ENCODE measurements at regions not wholly inside any gene's neighbourhood (a gene's known extent, or its start where the extent isn't known, plus 50 kb on each side); places are given as distances from the start of the nearest gene placed in this dataset.
"Not testable (repeated sequence)": the region's sequence is repeated elsewhere in the genome, so short reads cannot be mapped to it uniquely, and the experiment has no call there.

DNA sequence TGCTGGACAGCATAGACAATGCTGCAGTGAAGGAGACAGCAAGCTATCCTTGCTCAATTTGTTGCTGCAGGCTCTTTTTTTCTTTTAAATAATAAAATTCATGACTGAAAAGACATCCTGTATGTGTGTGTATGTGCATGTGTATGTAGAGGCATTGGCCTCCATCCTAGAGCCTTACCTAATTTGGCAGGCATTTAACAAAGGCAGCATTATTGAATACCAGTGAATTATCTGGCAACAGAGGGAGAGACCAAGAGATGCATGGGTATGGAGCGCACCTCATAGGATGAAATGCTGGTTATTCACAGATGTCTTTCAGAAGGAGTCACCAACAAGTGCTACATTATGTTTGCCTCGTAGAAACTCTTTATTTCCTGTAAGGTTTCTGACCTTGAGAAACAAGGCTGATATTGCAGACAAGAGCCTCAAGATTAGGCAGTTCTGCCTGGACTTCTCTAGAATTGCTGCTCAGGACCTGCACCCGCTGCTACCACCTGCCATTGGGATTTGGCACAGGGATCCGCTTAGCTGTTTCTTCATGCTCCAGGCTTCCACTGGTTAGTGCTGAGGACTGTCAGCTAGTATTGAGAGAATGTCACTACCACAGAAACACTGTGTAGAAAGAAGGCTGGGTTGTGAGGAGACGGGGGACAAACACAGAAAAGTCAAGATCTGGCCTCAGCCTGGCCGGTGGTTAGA, 247.7 kb upstream of the RFX3 start:
- no peak for DNase-seq

DNA sequence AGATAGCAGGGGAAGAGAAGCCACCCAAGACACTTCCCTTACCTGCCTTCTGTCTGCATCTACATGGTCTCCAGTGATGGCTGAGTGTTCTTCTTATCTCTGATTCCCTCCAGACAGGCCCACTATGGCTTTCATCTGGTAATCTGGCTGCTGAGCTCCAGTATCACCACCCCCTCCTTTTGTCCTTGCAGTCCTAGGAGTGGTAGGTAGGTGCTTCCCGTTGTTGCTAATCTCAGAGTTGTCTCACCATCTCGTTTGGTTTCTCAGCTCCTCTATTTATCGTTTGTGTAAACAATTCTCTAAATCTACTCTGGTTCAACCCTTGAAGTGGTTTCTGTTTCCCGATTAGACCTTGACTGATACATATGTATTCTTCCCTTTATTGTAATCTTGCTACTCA, 243.8 kb upstream of the RFX3 start:
- no peak for DNase-seq

DNA sequence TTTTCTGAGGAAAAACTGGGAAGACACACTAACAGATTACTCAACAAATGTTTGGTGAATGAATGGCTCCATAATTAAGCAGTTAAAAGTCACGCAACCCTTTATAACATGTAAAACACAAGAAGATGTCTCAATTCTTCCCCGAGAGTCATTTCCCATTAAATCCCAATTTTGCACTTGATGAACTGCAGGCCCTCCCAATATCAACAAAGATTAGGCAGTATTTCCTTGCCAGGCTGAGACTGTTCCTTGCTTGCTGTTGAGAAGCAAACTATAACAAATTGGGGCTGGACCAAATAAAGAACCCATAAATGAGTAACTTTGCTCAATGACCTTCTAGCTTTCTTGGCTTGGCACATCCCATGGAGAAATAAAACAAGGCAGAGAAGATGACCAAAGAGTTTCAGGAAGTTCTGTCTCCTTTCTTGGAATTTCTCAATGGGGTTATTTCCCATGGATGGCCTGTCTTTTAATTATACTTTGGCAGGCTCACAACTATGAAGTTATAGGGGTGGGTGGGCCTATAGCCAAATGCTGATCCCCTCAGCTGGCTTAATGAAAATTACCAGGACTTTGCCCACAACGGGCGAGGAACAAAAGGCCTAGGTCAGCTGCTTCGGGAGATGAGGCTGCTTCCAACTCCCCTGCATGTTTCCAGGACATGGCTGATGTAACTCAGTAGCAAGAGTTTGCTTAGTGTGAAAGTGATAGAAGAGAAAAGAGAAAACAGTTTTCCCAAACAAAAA, 243.1 kb upstream of the RFX3 start:
- no peak for DNase-seq

DNA sequence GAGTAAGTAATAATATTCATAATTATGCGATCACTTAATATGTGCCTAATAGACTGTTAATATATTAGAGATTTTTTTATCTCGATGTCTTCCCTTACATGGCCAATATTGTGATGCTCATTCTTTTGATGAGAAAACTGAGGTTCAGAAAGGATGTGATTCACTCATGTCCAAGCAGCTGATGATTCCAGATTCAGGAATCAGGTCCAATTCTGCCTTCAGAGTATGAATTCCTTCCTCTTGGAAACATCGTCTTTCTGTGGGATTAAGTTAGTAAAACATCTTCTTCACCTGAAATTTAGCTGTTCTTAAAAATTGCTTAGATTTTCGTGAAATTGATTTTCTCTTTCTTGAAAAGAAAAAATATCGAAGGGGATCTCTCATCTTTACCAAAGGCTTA, 242.5 kb upstream of the RFX3 start:
- no peak for DNase-seq

DNA sequence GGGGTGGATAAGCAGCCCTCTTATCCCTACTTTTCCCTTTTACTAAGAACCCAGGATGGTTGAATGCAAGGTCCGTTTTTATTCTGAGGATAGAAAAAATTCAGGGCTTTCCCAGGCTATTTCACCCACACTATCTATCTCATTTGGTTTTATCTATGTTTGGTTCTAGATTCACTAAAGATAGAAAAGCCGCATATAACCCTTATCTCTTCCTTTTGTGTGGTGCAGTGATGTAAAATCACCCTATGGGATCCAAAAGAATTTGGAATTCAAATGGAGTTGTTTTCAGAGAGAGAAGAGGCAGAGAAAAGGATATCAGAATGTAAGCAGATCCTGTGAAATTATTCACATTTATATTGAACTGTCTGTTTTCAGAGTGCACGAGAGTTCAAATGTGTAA, 236.3 kb upstream of the RFX3 start:
- DNase-seq: no peak

DNA sequence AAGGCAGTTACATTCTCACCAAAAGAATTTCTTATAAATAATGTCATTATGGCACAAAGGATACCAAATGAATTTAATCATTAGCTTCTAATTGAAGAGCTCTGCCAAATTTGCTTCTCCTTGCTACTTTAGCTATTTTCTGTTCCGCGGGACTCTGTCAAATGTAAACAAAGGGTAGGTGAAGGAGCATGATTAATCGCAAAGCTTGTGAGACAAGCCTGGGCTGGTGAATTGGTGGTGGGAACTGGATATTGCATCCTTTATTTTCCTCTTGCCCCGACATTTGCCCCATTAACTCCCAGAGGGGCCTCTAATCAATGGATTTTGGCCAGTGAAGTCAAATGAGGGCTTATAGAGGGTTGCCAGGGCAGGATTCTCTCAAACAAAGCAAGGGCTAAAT, 234.2 kb upstream of the RFX3 start:
- DNase-seq: no peak

DNA sequence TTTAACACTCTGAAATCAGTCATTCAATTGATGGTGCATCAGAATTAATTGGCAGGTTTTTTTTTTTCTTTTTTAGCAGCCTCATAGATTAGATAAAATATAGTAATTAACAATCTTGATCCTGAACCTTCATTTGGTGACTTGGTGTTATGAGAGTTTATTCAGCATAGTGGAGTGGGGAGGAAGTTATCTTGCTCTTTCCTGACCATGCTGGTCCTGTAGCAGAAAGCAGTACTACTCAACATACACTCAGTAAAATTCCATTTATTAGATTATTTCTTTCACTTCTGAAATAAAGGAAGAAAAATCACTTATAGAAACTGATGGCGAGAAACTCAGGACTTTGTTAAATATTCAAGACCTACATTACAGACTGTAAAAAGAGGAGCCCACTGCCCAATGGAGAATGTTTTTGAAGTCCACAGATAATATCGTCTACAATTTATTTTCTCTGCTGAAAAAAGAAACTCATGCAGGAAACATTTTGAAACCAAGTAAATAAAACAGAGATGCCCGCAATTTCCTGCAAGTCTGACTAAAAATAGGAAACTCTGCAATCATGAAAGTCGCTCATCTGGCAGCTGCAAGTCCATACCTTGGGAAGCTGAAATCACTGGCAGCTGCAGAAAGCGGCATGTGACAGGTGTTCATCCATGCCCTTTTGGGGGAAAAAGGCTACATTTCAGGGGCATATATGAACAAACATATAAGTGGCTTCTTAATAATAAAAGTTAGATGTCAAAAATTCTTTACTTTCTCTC, 233.2 kb upstream of the RFX3 start:
- DNase-seq: no peak

DNA sequence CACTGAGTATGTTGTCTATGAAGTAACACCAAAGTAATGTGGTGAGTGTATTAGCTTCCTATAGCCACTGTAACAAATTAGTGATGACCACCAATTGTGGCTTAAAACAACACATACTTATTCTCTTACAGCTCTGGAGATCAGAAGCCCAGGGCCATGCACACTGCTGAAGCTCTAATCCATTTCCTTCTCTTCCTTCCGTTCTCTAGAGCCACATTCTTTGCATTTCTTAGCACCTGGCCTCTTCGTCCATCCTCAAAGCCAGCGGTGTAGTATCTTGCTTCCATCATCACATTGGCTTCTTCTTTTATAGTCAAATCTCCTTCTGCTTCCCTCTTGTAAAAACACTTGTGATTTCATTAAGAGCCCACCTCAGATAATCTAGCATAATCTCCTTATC, 230.3 kb upstream of the RFX3 start:
- DNase-seq: no peak

DNA sequence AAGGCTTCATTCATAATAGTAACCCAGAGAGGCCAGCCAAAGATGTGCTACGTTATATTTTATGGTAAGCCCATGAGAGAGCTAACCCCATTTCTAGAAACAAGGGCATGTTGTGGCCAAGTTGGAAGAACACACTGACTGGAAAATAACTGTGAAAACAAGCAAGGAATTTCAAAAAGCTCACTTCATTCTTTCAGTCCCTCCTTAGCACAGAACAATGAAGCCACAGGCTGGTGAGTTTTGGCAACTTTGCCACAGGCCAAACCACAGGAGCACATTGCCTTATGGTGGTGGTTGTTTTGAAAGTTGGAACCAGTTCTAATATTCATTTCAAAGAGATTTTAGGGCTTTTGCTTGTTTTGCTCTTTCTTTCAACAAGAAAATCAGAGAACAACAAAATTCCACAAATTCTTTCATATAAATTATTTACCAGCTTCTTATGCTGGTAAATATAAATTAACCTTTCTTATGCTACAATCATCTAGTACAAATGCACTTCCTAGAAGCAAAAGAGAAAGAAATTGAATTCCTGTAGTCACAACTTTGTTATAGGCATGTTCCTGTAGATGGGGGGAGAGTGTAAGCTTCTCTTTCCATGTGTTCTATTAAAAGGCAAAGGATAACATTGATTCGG, 225.4 kb upstream of the RFX3 start:
- DNase-seq: no peak

DNA sequence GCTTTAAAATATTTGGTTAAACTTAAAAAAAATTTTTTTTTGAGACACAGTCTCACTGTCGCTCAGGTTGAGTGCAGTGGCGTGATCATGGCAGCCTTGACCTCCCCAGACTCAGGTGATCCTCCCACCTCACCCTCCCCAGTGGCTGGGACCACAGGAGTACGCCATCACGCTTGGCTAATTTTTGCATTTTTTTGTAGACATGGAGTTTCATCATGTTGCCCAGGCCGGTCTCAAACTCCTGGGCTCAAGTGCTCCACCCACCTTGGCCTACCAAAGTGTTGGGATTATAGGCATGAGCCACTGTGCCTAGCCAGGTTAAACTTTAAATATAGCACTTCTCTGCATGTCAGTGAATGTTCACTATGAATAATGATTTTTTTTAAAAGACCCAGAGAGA, 224.5 kb upstream of the RFX3 start:
- DNase-seq: no peak

DNA sequence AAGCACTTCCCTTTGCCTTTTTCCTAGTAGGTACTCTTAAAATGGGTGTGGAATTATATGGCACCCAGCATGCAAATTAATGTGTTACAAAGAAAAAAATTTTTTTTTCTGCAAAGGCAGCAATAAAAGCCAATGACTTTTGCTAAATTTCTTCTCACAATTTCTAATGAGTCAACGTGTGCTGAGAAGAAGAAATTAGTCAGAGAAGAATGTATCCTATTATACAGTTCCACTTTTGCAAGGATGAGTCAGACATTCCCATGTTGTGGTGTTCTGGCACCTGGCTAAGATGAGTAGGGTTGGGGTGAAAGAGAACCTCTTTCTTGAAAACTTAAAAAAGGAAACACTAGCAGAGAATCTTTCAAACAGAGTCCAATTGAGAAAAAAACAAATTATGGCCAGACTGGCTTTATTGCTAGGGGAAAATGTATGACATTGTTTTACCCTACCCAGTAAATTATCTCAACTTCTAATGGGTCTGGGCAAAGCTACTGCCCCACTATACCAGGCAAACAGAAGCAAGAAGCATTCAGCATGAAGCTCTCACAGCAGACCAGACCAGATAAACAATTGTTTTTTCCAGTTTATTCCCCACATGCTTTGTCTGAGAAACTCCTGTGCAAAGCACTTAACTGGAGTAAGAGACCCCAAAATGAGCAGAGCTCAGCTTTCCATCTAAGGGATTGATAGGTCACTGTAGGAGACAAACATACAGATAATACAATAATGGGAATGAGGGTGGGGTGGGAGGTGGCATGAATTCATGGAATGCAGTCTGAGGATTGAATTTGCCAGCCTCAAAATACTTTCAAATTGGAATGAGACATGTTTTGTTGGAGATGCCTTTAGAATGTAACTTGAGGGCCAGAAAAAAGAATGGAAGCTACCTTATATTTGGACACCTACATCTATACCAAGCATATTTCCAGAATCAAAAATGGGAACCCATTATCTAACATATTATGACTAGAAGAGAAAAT, 220.8 kb upstream of the RFX3 start:
- no peak for DNase-seq

DNA sequence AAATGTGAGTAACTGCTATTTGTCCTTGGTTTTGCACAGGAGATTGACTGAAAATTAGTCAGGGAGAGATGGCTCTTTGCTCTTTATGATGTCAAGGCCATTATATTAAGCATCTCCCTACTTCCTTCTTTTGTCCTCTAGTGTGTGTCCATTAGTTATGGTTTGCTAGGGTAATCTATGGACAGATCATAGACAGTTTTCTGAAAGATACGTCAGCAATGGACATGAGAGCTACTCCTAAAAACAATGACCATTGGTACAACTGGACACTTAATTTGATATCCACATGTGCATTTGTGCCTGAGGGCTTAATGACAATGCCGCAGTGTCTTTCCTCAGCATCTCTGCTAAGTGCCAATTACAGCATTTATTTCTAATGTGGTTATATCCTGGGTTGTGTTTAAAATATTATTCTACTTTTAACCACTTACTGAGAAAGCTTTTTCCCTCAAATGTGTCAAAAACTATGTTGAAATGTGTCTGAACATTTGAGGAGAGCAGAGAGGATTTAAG, 218.2 kb upstream of the RFX3 start:
- DNase-seq: no peak

DNA sequence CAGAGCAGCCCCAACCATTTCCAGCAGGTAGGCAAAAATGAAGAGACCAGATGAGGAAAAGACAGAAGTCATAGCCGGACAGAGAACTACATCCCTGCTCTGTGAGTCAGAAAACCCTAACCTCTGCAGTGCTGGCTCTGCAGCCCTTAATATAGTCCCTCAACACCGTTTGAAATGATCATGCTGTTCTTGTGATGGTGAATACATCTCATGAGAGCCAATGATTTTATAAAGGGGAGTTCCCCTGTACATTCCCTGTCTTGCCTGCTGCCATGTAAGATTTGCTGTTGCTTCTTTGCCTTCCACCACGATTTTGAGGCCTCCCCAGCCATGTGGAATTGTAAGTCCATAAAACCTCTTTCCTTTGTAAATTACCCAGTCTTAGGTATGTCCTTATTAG, 216.8 kb upstream of the RFX3 start:
- no peak for DNase-seq

DNA sequence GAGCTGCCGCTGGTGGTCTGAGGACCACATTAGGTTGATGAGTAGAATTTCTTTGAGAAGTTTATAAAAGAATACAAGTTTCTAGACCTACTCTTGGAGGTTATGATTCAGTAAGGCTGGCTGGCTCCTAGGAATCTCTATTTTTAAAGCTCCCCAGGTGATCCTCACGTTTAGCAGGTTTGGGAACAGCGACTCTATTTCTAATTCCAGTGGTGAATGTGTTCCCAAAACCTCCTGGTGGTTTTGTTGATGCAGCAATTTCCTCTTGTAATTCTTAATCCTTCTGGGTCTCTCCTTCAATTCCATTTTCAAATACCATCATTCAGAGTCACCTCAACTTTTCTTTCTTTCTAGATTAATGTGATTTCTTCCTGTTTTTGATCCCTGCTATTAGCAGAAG, 215.9 kb upstream of the RFX3 start:
- DNase-seq: no peak

DNA sequence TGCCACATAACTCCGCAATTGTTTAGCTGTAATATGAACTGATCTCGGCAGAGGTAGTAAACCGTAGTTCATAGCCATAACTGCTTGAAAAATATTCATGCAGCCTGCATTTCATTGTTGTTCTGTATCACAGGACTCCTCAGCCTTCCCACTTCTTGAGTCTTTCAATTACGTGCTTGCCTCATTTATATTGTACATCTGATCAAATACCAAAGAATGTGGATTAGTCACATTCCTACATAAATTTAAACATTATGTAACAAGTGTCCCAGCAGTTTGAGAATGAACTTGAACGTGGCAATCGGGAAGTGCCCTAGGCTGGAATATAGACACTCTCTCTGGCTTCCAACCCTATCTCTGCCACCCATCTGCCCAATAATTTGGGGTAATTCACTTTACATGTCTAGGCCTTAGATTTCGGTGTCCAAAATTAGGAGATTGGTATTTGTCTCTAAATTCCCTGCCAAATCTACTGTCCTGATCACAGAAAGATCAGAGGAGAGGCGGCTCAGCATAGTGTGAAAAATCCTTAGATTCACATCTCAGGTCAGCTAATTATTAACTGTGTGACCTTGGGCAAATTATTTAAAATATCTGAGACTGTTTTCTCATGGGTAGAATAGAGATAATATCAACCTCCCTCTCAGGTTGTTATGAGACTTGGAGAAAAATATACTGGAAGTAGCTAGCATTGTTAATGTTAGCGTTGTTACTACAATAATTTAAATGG, 215.1 kb upstream of the RFX3 start:
- no peak for DNase-seq

DNA sequence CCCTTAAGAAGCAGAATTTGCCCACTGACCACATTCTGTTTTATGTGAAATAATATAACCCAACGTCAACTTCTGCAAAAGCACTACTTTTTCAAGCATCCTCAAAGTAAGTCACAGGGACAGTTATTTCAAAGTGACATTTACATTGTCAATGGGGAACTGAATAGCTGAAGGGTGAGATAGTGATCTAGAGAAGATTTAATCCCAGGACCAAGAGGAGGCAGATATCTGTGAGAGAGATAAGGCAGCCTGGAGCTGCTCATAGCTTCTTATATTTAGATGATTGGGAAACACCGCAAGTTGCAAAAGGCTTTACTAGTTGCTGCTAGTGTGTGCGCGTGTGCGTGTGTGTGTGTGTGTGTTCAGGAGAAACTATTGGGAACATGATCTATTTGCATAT, 210.4 kb upstream of the RFX3 start:
- no peak for DNase-seq

DNA sequence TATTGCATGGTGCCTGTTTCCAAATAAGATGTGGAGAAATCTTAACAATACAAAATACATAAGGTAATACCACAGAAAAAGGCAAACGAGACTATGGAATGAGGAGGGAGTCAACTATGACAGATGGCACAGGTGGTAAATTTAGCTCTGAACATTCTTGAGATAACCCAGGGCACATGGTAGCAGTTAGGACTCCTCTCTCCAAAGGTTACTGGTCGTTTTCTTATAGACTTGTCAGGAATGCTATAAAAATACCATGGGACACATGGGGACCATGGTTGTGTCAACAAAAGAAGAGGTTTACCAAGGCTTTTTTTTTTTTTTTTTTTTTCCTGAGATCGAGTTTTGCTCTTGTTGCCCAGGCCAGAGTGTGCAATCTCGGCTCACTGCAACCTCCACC, 209.4 kb upstream of the RFX3 start:
- DNase-seq: no peak

DNA sequence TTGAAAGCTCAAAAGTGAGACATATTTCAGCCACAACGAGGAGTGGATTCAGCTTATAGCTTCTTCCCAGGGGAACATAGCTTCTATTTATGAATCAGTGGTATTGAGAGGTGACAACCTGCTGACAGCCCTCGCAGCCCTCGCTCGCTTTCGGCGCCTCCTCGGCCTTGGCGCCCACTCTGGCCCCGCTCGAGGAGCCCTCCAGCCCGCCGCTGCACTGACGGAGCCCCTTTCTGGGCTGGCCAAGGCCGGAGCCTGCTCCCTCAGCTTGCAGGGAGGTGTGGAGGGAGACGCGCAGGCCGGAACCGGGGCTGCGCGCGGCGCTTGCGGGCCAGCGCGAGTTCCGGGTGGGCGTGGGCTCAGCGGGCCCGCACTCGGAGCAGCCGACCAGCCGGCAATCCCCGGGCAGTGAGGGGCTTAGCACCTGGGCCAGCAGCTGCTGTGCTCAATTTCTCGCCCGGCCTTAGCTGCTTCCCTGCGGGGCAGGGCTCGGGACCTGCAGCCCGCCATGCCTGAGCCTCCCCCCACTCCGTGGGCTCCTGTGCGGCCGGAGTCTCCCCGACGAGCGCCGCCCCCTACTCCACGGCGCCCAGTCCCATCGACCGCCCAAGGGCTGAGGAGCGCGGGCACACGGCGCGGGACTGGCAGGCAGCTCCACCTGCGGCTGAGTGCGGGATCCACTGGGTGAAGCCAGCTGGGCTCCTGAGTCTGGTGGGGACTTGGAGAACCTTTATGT, 207.9 kb upstream of the RFX3 start:
- DNase-seq: not testable (repeated sequence)

DNA sequence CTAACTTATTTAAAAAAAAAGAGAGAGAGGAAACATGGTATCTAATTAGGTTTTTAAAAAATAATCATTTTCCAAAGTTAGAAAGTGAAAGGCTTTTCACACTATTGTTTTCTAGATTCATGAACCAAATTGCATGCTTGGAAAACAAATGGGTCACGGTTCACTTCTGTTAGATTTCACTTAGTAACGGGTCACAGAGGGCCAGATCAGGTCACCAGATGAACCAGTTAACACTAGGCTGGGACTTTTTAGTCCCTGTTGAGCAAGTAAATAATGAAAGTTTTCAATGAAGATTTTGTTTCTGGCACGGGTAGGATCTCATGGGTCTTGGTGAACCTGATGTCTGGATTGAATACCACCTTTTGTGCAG, 207.2 kb upstream of the RFX3 start:
- no peak for DNase-seq
